Activated naive CD4-positive, alpha-beta T cell treated with anti-CD3 and anti-CD28 coated beads, Interleukin-2, amount 50 U/mL, for 24 hours (primary cell): ENCODE measurements at regions not wholly inside any gene's neighbourhood (a gene's known extent, or its start where the extent isn't known, plus 50 kb on each side); places are given as distances from the start of the nearest gene placed in this dataset.
A peak's percentile ranks its signal among the peaks of the same experiment; 100 is the strongest.
"Not testable (repeated sequence)": the region's sequence is repeated elsewhere in the genome, so short reads cannot be mapped to it uniquely, and the experiment has no call there.

Source experiments
- H3K27ac Mint-ChIP-seq: one replicate; pipeline ENCODE4 v1.8.0; 2021; ENCODE audit warnings: mild to moderate bottlenecking, mixed read lengths
- H3K27me3 Mint-ChIP-seq: one replicate; pipeline ENCODE4 v1.8.0; 2021; ENCODE audit warnings: mixed read lengths
- H3K36me3 Mint-ChIP-seq: one replicate; pipeline ENCODE4 v1.8.0; 2021; ENCODE audit warnings: mixed read lengths
- H3K4me1 Mint-ChIP-seq: one replicate; pipeline ENCODE4 v1.8.0; 2021; ENCODE audit warnings: mixed read lengths
- H3K4me3 Mint-ChIP-seq: one replicate; pipeline ENCODE4 v1.8.0; 2021; ENCODE audit warnings: mild to moderate bottlenecking, mixed read lengths
- H3K9me3 Mint-ChIP-seq: one replicate; pipeline ENCODE4 v1.8.0; 2021; ENCODE audit warnings: mixed read lengths

GRCh38 chr9:7313389-7313788 lies 486.2 kb downstream of the DMAC1 start:
- Mint-ChIP-seq H3K27me3 (peaks cover 11% of the 10 kb centered on the region), H3K4me3 (no peak overlapping the region), H3K36me3 (peaks cover 10% of the 10 kb centered on the region), H3K4me1 (no peaks in the 10 kb centered on the region), H3K27ac (no peak overlapping the region), H3K9me3 (peaks cover 25% of the 10 kb centered on the region)

- H3K27me3 Mint-ChIP-seq, H3K4me3 Mint-ChIP-seq, H3K36me3 Mint-ChIP-seq, H3K4me1 Mint-ChIP-seq, H3K27ac Mint-ChIP-seq: not testable (repeated sequence)
- peaks cover 30% of the 10 kb centered on the region for H3K9me3 Mint-ChIP-seq
Measured at GRCh38 chr9:7309051-7309450, 490.5 kb downstream of the DMAC1 start.

- H3K4me1 Mint-ChIP-seq: no peaks in the 10 kb centered on the region
- no peak overlapping the region for H3K4me3 Mint-ChIP-seq
- peaks cover 8% of the 10 kb centered on the region for H3K27me3 Mint-ChIP-seq
- peaks cover 13% of the 10 kb centered on the region for H3K9me3 Mint-ChIP-seq
- H3K27ac Mint-ChIP-seq: no peak overlapping the region
- no peaks in the 10 kb centered on the region for H3K36me3 Mint-ChIP-seq
Measured at GRCh38 chr9:7305677-7306076, 493.9 kb downstream of the DMAC1 start.

GRCh38 chr9:7304627-7304995 lies 495.0 kb downstream of the DMAC1 start:
- H3K27me3 Mint-ChIP-seq: peaks cover 8% of the 10 kb centered on the region
- H3K27ac Mint-ChIP-seq: no peak overlapping the region
- no peak overlapping the region for H3K4me3 Mint-ChIP-seq
- peaks cover 9% of the 10 kb centered on the region for H3K9me3 Mint-ChIP-seq
- H3K4me1 Mint-ChIP-seq: no peaks in the 10 kb centered on the region
- H3K36me3 Mint-ChIP-seq: no peaks in the 10 kb centered on the region

DNA sequence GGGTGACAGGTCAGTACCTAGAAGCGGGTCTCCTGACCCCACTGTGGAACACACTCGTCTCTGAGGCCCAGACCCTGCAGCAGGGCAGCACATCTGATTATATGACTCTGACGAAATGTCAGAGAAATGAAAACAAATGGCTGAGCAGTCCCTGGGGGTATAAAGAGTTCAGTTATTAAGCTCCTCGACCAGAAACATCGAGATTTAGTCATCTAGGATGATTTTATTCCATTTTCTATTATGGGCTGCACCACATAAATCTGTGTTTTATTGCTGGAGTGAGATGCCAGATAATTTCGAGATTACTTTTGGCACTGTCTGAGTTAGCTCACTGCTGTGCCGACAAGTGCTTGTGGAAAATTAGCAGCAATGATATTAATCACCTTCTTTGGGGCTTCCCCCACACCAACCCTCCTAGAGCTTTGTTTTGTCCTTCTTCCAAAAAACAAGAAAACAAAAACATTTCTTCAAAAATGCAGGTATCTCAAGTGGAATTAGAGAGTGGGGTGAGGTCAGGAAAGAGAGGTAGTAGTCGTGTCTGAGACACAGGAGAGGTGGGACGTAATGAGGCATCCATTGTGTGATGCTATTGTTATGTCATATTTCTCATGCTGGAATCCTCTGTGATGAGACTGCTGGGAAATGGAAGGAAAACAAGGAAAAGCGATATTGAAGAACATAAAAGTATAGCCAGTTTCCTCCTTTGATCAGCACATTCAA lies 495.5 kb downstream of the DMAC1 start:
- Mint-ChIP-seq H3K27me3 (peaks cover 8% of the 10 kb centered on the region), H3K4me1 (no peaks in the 10 kb centered on the region), H3K36me3 (no peaks in the 10 kb centered on the region), H3K4me3 (no peak overlapping the region), H3K9me3 (peaks cover 6% of the 10 kb centered on the region), H3K27ac (no peak overlapping the region)

GRCh38 chr9:7300484-7300883 lies 499.1 kb downstream of the DMAC1 start:
- H3K9me3 Mint-ChIP-seq: no peaks in the 10 kb centered on the region
- H3K4me1 Mint-ChIP-seq: peaks cover 8% of the 10 kb centered on the region
- peaks cover 11% of the 10 kb centered on the region for H3K27me3 Mint-ChIP-seq
- no peak overlapping the region for H3K4me3 Mint-ChIP-seq
- H3K36me3 Mint-ChIP-seq: no peaks in the 10 kb centered on the region
- H3K27ac Mint-ChIP-seq: no peak overlapping the region

DNA sequence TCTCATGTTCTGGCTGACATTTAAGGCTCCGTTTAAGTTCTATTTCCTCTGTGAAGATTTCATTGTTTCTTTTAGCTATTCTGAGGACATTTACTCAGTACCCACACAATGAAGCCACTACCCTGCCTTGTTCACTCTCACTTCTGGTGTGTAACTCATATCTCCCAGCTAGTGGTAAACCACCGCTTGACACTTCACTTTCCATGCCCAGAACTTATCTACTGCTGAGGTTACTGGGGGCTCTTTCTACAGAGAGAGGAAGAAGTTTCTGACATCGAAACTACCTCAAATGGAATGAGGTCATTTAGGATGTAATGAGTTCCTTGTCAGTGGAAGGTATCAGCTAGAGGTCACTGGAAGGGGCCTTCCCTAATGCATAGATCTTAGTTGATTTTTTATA lies 501.5 kb downstream of the DMAC1 start:
- H3K36me3 Mint-ChIP-seq: no peaks in the 10 kb centered on the region
- peak overlapping the region; percentile 1 for H3K27ac Mint-ChIP-seq
- no peak overlapping the region for H3K4me3 Mint-ChIP-seq
- no peaks in the 10 kb centered on the region for H3K9me3 Mint-ChIP-seq
- peaks cover 8% of the 10 kb centered on the region for H3K4me1 Mint-ChIP-seq
- H3K27me3 Mint-ChIP-seq: peaks cover 7% of the 10 kb centered on the region

DNA sequence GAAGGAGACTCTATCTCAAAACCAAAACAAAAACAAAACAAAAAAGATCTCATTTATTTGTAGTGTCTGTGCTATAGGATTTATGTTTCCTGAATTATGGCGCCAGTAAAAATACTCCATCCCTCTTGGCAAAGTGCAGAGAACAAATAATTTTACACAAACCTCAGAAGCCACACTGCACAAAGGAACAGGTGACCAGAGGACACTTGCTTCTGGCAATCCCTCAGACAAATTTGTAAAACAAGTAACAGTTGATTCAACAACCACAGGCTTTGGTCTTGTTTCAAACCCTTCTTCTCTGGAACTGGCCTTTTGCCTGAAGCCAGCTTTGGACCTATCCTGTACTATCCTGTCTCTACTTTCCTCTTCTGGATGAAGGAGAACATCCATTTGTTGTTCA lies 502.1 kb downstream of the DMAC1 start:
- peaks cover 7% of the 10 kb centered on the region for H3K27me3 Mint-ChIP-seq
- H3K27ac Mint-ChIP-seq: peak overlapping the region; percentile 1
- no peaks in the 10 kb centered on the region for H3K36me3 Mint-ChIP-seq
- H3K4me1 Mint-ChIP-seq: peaks cover 8% of the 10 kb centered on the region
- no peak overlapping the region for H3K4me3 Mint-ChIP-seq
- no peaks in the 10 kb centered on the region for H3K9me3 Mint-ChIP-seq

- Mint-ChIP-seq H3K27ac (no peak overlapping the region), H3K4me3 (no peak overlapping the region), H3K36me3 (no peaks in the 10 kb centered on the region), H3K4me1 (peaks cover 7% of the 10 kb centered on the region), H3K27me3 (peaks cover 9% of the 10 kb centered on the region), H3K9me3 (no peaks in the 10 kb centered on the region)
Measured at GRCh38 chr9:7293091-7293490, 506.5 kb downstream of the DMAC1 start.

DNA sequence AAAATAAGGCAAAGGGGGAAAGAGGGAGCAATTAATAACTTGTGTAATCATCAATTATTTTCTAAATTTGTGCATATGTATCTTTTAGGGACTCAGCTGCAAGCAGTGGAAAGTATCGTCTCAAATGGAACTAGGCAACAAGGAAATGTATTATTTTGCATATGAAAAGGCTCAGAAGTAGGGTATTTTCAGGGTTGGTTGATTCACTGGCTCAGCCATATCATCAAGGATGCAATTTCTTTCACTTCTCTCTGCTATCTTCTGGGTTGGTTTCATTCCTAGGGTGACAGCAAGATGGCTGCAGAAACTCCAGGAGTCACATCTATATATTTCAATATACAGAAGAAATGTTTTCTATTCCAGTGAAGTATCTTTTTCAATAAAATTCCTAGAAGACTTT lies 509.8 kb downstream of the DMAC1 start:
- H3K4me3 Mint-ChIP-seq: no peak overlapping the region
- H3K4me1 Mint-ChIP-seq: no peaks in the 10 kb centered on the region
- H3K9me3 Mint-ChIP-seq: no peaks in the 10 kb centered on the region
- no peaks in the 10 kb centered on the region for H3K36me3 Mint-ChIP-seq
- peaks cover 4% of the 10 kb centered on the region for H3K27me3 Mint-ChIP-seq
- no peak overlapping the region for H3K27ac Mint-ChIP-seq

GRCh38 chr9:7287986-7288385 lies 511.6 kb downstream of the DMAC1 start:
- no peak overlapping the region for H3K4me3 Mint-ChIP-seq
- H3K9me3 Mint-ChIP-seq: no peaks in the 10 kb centered on the region
- no peak overlapping the region for H3K27ac Mint-ChIP-seq
- H3K27me3 Mint-ChIP-seq: peaks cover 4% of the 10 kb centered on the region
- H3K4me1 Mint-ChIP-seq: no peaks in the 10 kb centered on the region
- H3K36me3 Mint-ChIP-seq: no peaks in the 10 kb centered on the region

DNA sequence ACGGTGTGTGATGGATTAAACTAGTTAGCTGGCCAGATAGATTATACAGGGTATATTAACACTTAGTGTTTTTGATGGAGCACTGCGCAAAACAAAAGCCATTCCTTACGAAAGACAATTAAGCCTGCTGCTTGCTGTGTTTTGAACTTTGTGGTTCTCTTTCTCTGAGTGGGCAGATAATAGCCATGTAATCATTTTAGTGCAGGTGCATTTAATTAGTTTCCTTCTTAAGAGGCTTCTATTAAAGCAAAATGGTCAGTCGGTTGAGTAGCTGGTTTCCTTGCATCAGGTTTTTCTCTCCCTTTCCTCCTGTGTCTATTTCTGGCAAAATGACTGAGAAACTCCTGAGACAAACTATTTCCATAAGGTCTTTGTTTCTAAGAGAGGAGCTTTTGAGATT lies 512.5 kb downstream of the DMAC1 start:
- Mint-ChIP-seq H3K4me1 (no peaks in the 10 kb centered on the region), H3K36me3 (no peaks in the 10 kb centered on the region), H3K4me3 (no peak overlapping the region), H3K27ac (no peak overlapping the region), H3K9me3 (no peaks in the 10 kb centered on the region), H3K27me3 (peaks cover 4% of the 10 kb centered on the region)

DNA sequence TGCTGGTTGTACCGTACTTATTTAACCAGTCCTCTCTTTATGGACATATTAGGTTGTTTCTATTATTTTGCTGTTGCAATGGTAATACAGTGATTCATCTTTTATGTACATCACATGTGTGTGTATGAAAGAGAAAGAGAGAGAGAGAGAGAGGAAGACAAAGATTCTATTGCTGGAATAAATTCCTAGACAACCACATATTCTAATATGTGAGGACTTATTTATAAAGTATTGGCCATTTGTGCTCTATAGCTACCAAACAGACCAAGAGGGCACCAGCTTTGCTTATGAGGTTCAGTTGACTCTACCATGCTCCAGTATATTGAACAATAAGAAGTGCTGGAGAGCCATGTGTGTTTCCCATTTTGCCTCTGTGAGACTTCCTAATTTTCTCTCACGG lies 513.5 kb downstream of the DMAC1 start:
- no peaks in the 10 kb centered on the region for H3K4me1 Mint-ChIP-seq
- H3K27me3 Mint-ChIP-seq: peaks cover 4% of the 10 kb centered on the region
- H3K9me3 Mint-ChIP-seq: no peaks in the 10 kb centered on the region
- no peak overlapping the region for H3K4me3 Mint-ChIP-seq
- H3K36me3 Mint-ChIP-seq: no peaks in the 10 kb centered on the region
- H3K27ac Mint-ChIP-seq: no peak overlapping the region

DNA sequence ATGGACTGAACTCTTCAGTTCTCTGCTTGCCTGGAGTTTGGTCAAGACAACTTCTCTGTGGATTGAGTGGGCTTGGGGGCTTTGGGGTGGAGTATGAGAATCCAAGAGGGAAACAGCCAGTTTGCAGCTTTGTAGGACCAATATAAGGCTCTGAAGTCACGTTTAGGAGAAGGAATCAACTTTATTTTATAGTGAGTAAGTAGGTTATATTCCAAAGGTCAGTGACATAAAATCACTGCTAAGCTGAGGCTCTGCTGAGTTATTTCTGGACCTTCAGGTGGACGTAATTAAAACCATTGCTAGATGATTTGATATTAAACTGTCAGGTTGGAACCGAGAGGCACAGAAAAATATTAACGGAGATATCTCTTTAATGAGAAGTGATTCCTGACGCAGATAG lies 514.4 kb downstream of the DMAC1 start:
- H3K9me3 Mint-ChIP-seq: peaks cover 5% of the 10 kb centered on the region
- peaks cover 3% of the 10 kb centered on the region for H3K27me3 Mint-ChIP-seq
- no peak overlapping the region for H3K27ac Mint-ChIP-seq
- H3K4me1 Mint-ChIP-seq: no peaks in the 10 kb centered on the region
- H3K4me3 Mint-ChIP-seq: no peak overlapping the region
- no peaks in the 10 kb centered on the region for H3K36me3 Mint-ChIP-seq

GRCh38 chr9:7284517-7284916 lies 515.1 kb downstream of the DMAC1 start:
- no peaks in the 10 kb centered on the region for H3K4me1 Mint-ChIP-seq
- peaks cover 3% of the 10 kb centered on the region for H3K27me3 Mint-ChIP-seq
- H3K27ac Mint-ChIP-seq: no peak overlapping the region
- no peak overlapping the region for H3K4me3 Mint-ChIP-seq
- peaks cover 5% of the 10 kb centered on the region for H3K9me3 Mint-ChIP-seq
- no peaks in the 10 kb centered on the region for H3K36me3 Mint-ChIP-seq

DNA sequence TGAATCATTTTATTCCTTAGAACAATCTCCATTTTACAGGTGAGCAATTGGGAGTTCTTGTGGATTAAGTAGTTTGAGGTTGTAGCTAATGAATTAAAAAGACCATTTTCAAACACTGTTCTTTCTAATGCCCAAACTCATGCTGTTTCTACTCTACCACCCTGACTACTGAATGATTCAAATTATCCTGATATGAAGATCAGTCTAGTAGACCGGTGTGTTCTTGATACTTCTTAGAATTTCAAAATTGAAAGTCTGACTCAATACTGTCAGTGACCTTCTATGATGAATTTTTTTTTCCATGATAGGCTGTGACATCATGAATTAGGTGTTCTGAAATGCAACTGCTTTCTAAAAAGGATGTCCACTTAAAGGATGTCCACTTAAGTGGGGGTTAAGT lies 515.5 kb downstream of the DMAC1 start:
- Mint-ChIP-seq H3K4me1 (no peaks in the 10 kb centered on the region), H3K27ac (no peak overlapping the region), H3K27me3 (peaks cover 3% of the 10 kb centered on the region), H3K9me3 (peaks cover 5% of the 10 kb centered on the region), H3K4me3 (no peak overlapping the region), H3K36me3 (no peaks in the 10 kb centered on the region)

DNA sequence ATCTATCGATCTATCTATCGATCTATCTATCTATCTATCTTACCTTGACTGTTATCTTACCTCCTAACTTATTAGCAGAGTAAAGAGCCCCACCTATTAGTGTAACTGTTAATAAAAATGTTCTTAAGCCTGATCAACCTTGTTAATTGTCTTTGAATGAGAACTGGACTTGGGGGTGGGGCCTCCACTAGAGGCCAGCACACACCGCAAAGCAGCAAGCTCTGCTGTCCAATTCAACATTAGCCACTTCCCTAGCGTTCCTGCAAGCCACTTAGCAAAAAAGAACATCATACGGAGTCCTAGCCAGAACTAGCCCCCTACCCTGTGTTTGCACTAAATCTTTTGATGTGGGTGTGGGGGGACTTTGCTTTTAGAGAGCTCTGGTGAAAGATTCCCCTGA lies 515.8 kb downstream of the KDM4C start:
- Mint-ChIP-seq H3K4me1 (no peaks in the 10 kb centered on the region), H3K27me3 (peaks cover 2% of the 10 kb centered on the region), H3K27ac (no peak overlapping the region), H3K4me3 (no peak overlapping the region), H3K36me3 (no peaks in the 10 kb centered on the region), H3K9me3 (no peaks in the 10 kb centered on the region)
